GM18520 (cell line): ENCODE measurements at regions not wholly inside any gene's neighbourhood (a gene's known extent, or its start where the extent isn't known, plus 50 kb on each side); places are given as distances from the start of the nearest gene placed in this dataset.

ENCODE experiments used
- ATAC-seq: cut with Tn5 transposase; IDR thresholded peaks from one replicate; pipeline ENCODE4 v1.9.1; 2021; ENCODE audit not compliant: unreplicated experiment

GRCh38 chr2:56099963-56100362, 83.8 kb upstream of the CCDC85A start:
- ATAC-seq, result no peak

GRCh38 chr2:56100791-56101312, 82.9 kb upstream of the CCDC85A start:
- no peak for ATAC-seq

GRCh38 chr2:56102098-56102497, 81.7 kb upstream of the CCDC85A start:
- no peak for ATAC-seq

GRCh38 chr2:56102866-56103265, 80.9 kb upstream of the CCDC85A start:
- ATAC-seq, result no peak

- ATAC-seq, result no peak
These were observed 78.8 kb upstream of the CCDC85A start for GRCh38 chr2:56104962-56105361.

GRCh38 chr2:56107502-56108220, 76.1 kb upstream of the CCDC85A start:
- no peak for ATAC-seq

GRCh38 chr2:56108806-56109205, 75.0 kb upstream of the CCDC85A start:
- ATAC-seq, result no peak

GRCh38 chr2:56109994-56110393, 73.8 kb upstream of the CCDC85A start:
- ATAC-seq, result no peak

- no peak for ATAC-seq
These were observed 70.3 kb upstream of the CCDC85A start for GRCh38 chr2:56113382-56113975.

- no peak for ATAC-seq
These were observed 66.0 kb upstream of the CCDC85A start for GRCh38 chr2:56117764-56118163.

- no peak for ATAC-seq
These were observed 65.3 kb upstream of the CCDC85A start for GRCh38 chr2:56118474-56118873.

GRCh38 chr2:56121995-56122394, 61.8 kb upstream of the CCDC85A start:
- no peak for ATAC-seq

GRCh38 chr2:56123538-56123937, 60.3 kb upstream of the CCDC85A start:
- no peak for ATAC-seq

GRCh38 chr2:56127010-56127409, 56.8 kb upstream of the CCDC85A start:
- no peak for ATAC-seq

- no peak for ATAC-seq
These were observed 56.2 kb upstream of the CCDC85A start for GRCh38 chr2:56127463-56128152.

GRCh38 chr2:56128235-56128634, 55.6 kb upstream of the CCDC85A start:
- ATAC-seq, result no peak

- no peak for ATAC-seq
These were observed 53.2 kb upstream of the CCDC85A start for GRCh38 chr2:56130463-56131070.

GRCh38 chr2:56132138-56132537, 51.7 kb upstream of the CCDC85A start:
- ATAC-seq, result no peak

GRCh38 chr2:56133441-56133840, 50.3 kb upstream of the CCDC85A start:
- no peak for ATAC-seq

GRCh38 chr2:56133931-56134629, 49.7 kb upstream of the CCDC85A start:
- ATAC-seq, result no peak
